ENCODE measurements at regions not wholly inside any gene's neighbourhood (a gene's known extent, or its start where the extent isn't known, plus 50 kb on each side); places are given as distances from the start of the nearest gene placed in this dataset.

GRCh38 chr15:31457161-31457560 is 130.5 kb downstream of the KLF13 start:
- ChIA-PET CTCF (ENCODE audit: low intra/inter-chr PET ratio, low total read pairs) (no interaction called here), POLR2A (no interaction called here)
- H3K27ac ChIP-seq (ENCODE audit: extremely low read length, insufficient read depth, low read length), result no peak overlapping the region
- no peak for FAIRE-seq
- H3K27me3 ChIP-seq (ENCODE audit: control insufficient read depth in 1 of 2, insufficient read depth in 2 of 2, low read length in 2 of 2), result peaks cover 1 to 17% of the 10 kb centered on the region in 2 experiments; a peak in 2 of 5 replicates
- H3K4me1 ChIP-seq (ENCODE audit: insufficient read depth, low read length), result no peaks in the 10 kb centered on the region
- no peak overlapping the region for H3K9ac ChIP-seq (ENCODE audit: insufficient read depth, low read depth, low read length)
- WGBS (ENCODE audit: low lambda C conversion rate), result 45% methylated on average over 5 of the region's 5 CpGs
- no peaks in the 10 kb centered on the region for H3K9me3 ChIP-seq (ENCODE audit: low read length)
- BruUV-seq (replicated peaks), result no TSS peak
- no peaks in the 10 kb centered on the region for H3K36me3 ChIP-seq (replicated peaks in 1 of 2; ENCODE audit: control insufficient read depth in 1 of 2, insufficient read depth in 2 of 2, low read length in 2 of 2)
- H4K20me1 ChIP-seq (ENCODE audit: insufficient read depth, low read length), result no peaks in the 10 kb centered on the region
- peak; percentile 38; the same call in 1 of the 2 replicates for TF ChIP-seq MNT (IDR thresholded peaks at IDR 0.05)
- no peak for TF ChIP-seq PLSCR1 (CRISPR knock-in tag; IDR thresholded peaks at IDR 0.05; ENCODE audit: borderline replicate concordance)
- no peak for ATAC-seq
- intact Hi-C loops (cut with micrococcal nuclease; ENCODE audit: unreplicated experiment), result loop anchor here (10.0 kb wide), 1 partner anchor 1638 kb away; no protein-coding TSS in a partner anchor
- no peak overlapping the region for H2AFZ ChIP-seq (ENCODE audit: low read length)
- in situ Hi-C loops (cut with HindIII; ENCODE audit: extremely low pct_ligation_motif_present, low pct_unique_long_range_greater_than_20kb), result no loop called here
- no peak overlapping the region for H3K4me3 ChIP-seq (replicated peaks in 1 of 3; ENCODE audit: insufficient read depth in 1 of 3, low read depth in 2 of 3, low read length in 3 of 3)
- no peak for DNase-seq (ENCODE audit: low spot score)
- H3K79me2 ChIP-seq (ENCODE audit: insufficient read depth, low read length), result no peaks in the 10 kb centered on the region
- H3K4me2 ChIP-seq (ENCODE audit: low read depth, low read length), result no peak overlapping the region

- ATAC-seq, result no peak
- CTCF ChIA-PET (ENCODE audit: low intra/inter-chr PET ratio, low total read pairs), result no interaction called here
Observed at GRCh38 chr15:31457631-31458526, 131.2 kb downstream of the KLF13 start.

More at GRCh38 chr15:31457631-31458526, 131.2 kb downstream of the KLF13 start:
- Histone ChIP-seq H3K4me1 (ENCODE audit: insufficient read depth, low read length) (no peaks in the 10 kb centered on the region), H3K9ac (ENCODE audit: insufficient read depth, low read depth, low read length) (no peak overlapping the region), H4K20me1 (ENCODE audit: insufficient read depth, low read length) (no peaks in the 10 kb centered on the region), H3K27me3 (ENCODE audit: control insufficient read depth in 1 of 2, insufficient read depth in 2 of 2, low read length in 2 of 2) (peaks cover 1 to 17% of the 10 kb centered on the region in 2 experiments; a peak in 2 of 5 replicates), H3K4me2 (ENCODE audit: low read depth, low read length) (no peak overlapping the region), H3K79me2 (ENCODE audit: insufficient read depth, low read length) (no peaks in the 10 kb centered on the region), H3K4me3 (replicated peaks in 1 of 3; ENCODE audit: insufficient read depth in 1 of 3, low read depth in 2 of 3, low read length in 3 of 3) (no peak overlapping the region), H3K36me3 (replicated peaks in 1 of 2; ENCODE audit: control insufficient read depth in 1 of 2, insufficient read depth in 2 of 2, low read length in 2 of 2) (no peaks in the 10 kb centered on the region), H2AFZ (ENCODE audit: low read length) (no peak overlapping the region), H3K9me3 (ENCODE audit: low read length) (no peaks in the 10 kb centered on the region), H3K27ac (ENCODE audit: extremely low read length, insufficient read depth, low read length) (no peak overlapping the region)
- DNase-seq (ENCODE audit: low spot score), result no peak
- no peak for TF ChIP-seq KLF6 (CRISPR knock-in tag; IDR thresholded peaks at IDR 0.05)
- no peak for TF ChIP-seq UBTF (CRISPR knock-in tag; IDR thresholded peaks at IDR 0.05)
- intact Hi-C loops (cut with micrococcal nuclease; ENCODE audit: unreplicated experiment), result loop anchor here (10.0 kb wide), 1 partner anchor 1637 kb away; no protein-coding TSS in a partner anchor
- in situ Hi-C loops (cut with HindIII; ENCODE audit: extremely low pct_ligation_motif_present, low pct_unique_long_range_greater_than_20kb), result no loop called here
- 14% methylated on average over 6 of the region's 11 CpGs for WGBS (ENCODE audit: low lambda C conversion rate)
- POLR2A ChIA-PET, result no interaction called here
- no peak for FAIRE-seq
- no TSS peak for BruUV-seq (replicated peaks)

Data from HepG2 (cell line).